Thyroid gland (tissue), 4 donors: ENCODE measurements at regions not wholly inside any gene's neighbourhood (a gene's known extent, or its start where the extent isn't known, plus 50 kb on each side); places are given as distances from the start of the nearest gene placed in this dataset.

Experiments
- POLR2A ChIP-seq, 2 donors: fragments of 450-650 bp; IDR thresholded peaks; one replicate each; pipeline ENCODE4 v1.6.1; 2017; ENCODE audit warnings: antibody characterized with exemption in 2 of 2, mild to moderate bottlenecking in 2 of 2, moderate library complexity in 1 of 2
- TF ChIP-seq, protein P1 (sequence below), 6 experiments: fragments of 200-600 bp in 3 of 6; fragments of 450-650 bp in 3 of 6; sonication (generic) in 3 of 6; IDR thresholded peaks; one replicate each; pipeline ENCODE4 v1.5.1; 2016 to 2019; ENCODE audit warnings: antibody characterized with exemption in 6 of 6, mild to moderate bottlenecking in 2 of 6, inconsistent platforms in 1 of 6, moderate library complexity in 1 of 6

DNA sequence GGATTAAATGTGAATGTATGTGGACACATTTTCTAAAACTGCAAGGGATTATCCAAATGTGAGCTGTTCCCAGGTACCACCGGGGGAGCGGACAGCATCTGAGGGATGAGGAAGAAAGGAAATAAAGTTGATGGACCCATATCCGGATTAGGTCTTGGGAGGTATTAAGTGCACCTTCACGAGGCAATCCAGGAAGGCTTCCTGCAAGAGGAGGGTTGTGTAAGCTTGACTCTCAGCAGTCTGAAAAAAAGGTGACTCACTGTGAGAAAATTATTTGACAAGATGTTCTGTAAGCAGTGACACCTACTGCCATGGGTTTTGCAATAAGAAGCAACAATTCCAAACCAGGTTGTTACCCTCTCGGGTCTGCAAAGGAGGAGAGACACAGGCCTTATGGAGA is 55.0 kb upstream of the LRFN2 start:
- TF ChIP-seq POLR2A (IDR thresholded peaks at IDR 0.05): no peak
- TF ChIP-seq, protein P1, sequence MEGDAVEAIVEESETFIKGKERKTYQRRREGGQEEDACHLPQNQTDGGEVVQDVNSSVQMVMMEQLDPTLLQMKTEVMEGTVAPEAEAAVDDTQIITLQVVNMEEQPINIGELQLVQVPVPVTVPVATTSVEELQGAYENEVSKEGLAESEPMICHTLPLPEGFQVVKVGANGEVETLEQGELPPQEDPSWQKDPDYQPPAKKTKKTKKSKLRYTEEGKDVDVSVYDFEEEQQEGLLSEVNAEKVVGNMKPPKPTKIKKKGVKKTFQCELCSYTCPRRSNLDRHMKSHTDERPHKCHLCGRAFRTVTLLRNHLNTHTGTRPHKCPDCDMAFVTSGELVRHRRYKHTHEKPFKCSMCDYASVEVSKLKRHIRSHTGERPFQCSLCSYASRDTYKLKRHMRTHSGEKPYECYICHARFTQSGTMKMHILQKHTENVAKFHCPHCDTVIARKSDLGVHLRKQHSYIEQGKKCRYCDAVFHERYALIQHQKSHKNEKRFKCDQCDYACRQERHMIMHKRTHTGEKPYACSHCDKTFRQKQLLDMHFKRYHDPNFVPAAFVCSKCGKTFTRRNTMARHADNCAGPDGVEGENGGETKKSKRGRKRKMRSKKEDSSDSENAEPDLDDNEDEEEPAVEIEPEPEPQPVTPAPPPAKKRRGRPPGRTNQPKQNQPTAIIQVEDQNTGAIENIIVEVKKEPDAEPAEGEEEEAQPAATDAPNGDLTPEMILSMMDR (IDR thresholded peaks at IDR 0.05): no peak
